Heart left ventricle (tissue), 16 donors: ENCODE measurements at regions not wholly inside any gene's neighbourhood (a gene's known extent, or its start where the extent isn't known, plus 50 kb on each side); places are given as distances from the start of the nearest gene placed in this dataset.
A peak's percentile ranks its signal among the peaks of the same experiment; 100 is the strongest.

ENCODE experiments used
- ATAC-seq, 4 donors: fragments of 200-7000 bp; cut with Tn5 transposase; one replicate each; pipeline ENCODE4 v1.9.1; 2020 to 2022; ENCODE audit warnings: moderate library complexity in 4 of 4, mild to moderate bottlenecking in 3 of 4, moderate number of reproducible peaks in 1 of 4
- DNase-seq, 5 donors: peaks; one replicate each; pipeline ENCODE4 v3.0.0-alpha.2; 2020
- H3K27ac ChIP-seq, 12 donors: fragments of 200-600 bp; sonication (generic) in 4 of 12; one replicate each; pipeline versions ENCODE4 v1.5.0 to v1.8.0; 2016 to 2022; ENCODE audit warnings: mild to moderate bottlenecking in 2 of 12
- H3K27me3 ChIP-seq, 9 donors: fragments of 200-600 bp; sonication (generic) in 2 of 9; one replicate each; pipeline versions ENCODE4 v1.5.1 to v1.8.0; 2016 to 2022; ENCODE audit warnings: mild to moderate bottlenecking in 3 of 9
- H3K36me3 ChIP-seq, 9 donors: fragments of 200-600 bp; sonication (generic) in 2 of 9; one replicate each; pipeline versions ENCODE4 v1.5.0 to v1.8.0; 2018 to 2022; ENCODE audit warnings: mild to moderate bottlenecking in 2 of 9
- H3K4me1 ChIP-seq, 12 donors: fragments of 200-600 bp; sonication (generic) in 4 of 12; one replicate each; pipeline versions ENCODE4 v1.5.0 to v1.8.0; 2016 to 2022; ENCODE audit warnings: mild to moderate bottlenecking in 3 of 12
- H3K4me3 ChIP-seq, 12 donors: fragments of 200-600 bp; sonication (generic) in 4 of 12; one replicate each; pipeline versions ENCODE4 v1.5.0 to v1.8.0; 2017 to 2022; ENCODE audit warnings: mild to moderate bottlenecking in 9 of 12, moderate library complexity in 4 of 12
- H3K9me3 ChIP-seq, 12 donors: fragments of 200-600 bp; sonication (generic) in 4 of 12; one replicate each; pipeline versions ENCODE4 v1.5.0 to v1.8.0; 2016 to 2022; ENCODE audit warnings: mild to moderate bottlenecking in 1 of 12
- CTCF ChIP-seq, 12 donors: fragments of 200-600 bp; sonication (generic) in 4 of 12; IDR thresholded peaks; one replicate each; pipeline versions ENCODE4 v1.5.0 to v1.8.0; 2018 to 2022; ENCODE audit warnings: antibody characterized with exemption in 12 of 12, mild to moderate bottlenecking in 5 of 12
- POLR2A ChIP-seq, 2 donors: fragments of 450-650 bp; IDR thresholded peaks; one replicate each; pipeline ENCODE4 v1.6.1; 2017; ENCODE audit warnings: antibody characterized with exemption in 2 of 2, mild to moderate bottlenecking in 2 of 2, moderate library complexity in 2 of 2
- WGBS, 4 donors: extraction: QIAGEN DNeasy Blood & Tissue Kit in 2 of 4; methylation state at CpG; one replicate each; pipeline versions ENCODE4 v1.1.5 to v1.1.7; 2013 to 2018; 5-methylcytosine and 5-hydroxymethylcytosine counted together
- intact Hi-C, 10 donors: fragments of 100-400 bp; cut with DNase I; formaldehyde crosslinking; loops; one replicate each; pipeline versions ENCODE4 v1.11.1 to v1.14.2; 2022
- donor health status: ischemic (EF 13 %, LVEDD 7.1; RV severe dilation, severe dysfunction).
- donor health status: healthy with polysubstance abuse.
- donor health status: DM: no; HTN: yes; CAD: no.
- donor health status: DM: no; HTN: no; CAD: no.
- donor health status: ischemic (EF 25% LVEDD 6.9; RV normal size, moderate dysfunction).
- donor health status: ischemic (EF 25% LVEDD 5.7; RV mildly dilated, moderate dysfunction).
- donor health status: healthy.
- donor health status: DM: yes; HTN: yes; CAD: no.
- donor health status: ischemic (EF 35%, LVEDD 5.7; RV mildly dilated, moderate dysfunction).
- donor health status: nonischemic (EF 11% LVEDD 7.7; RV severe dilation, severe dysfunction).
- donor health status: DM: yes; HTN: yes; CAD: no.
- donor health status: PGD.
- donor health status: ischemic (EF 29% LVEDD 5.4; RV normal size, mild dysfunction).
- donor health status: nonischemic (EF 23%, LVEDD 6.1; RV moderate dilation, normal function).

GRCh38 chr1:198902655-198903054 lies 263.8 kb downstream of the PTPRC start:
- Histone ChIP-seq H3K4me3 (no peak overlapping the region), H3K9me3 (no peaks in the 10 kb centered on the region), H3K36me3 (peaks cover 0 to 24% (median 14%) of the 10 kb centered on the region in 9 donors), H3K27me3 (no peaks in the 10 kb centered on the region), H3K27ac (peak overlapping the region in 2 of 12 donors; percentile 4), H3K4me1 (peaks cover 0 to 50% (median 23%) of the 10 kb centered on the region in 12 donors)
- DNase-seq = peak in 2 of 5 donors; percentile 22 to 25
- intact Hi-C loops = no loop called here
- 73 to 77% (median 74%) methylated on average over 5 of the region's 5 CpGs for WGBS, 4 donors
- TF ChIP-seq CTCF (IDR thresholded peaks at IDR 0.05) (no peak), POLR2A (IDR thresholded peaks at IDR 0.05) (no peak)
- ATAC-seq = peak in 3 of 4 donors; percentile 26 to 70 (median 65)

- Histone ChIP-seq H3K27ac (peak overlapping the region in 5 of 12 donors; percentile 4 to 73 (median 16)), H3K9me3 (no peaks in the 10 kb centered on the region), H3K36me3 (peaks cover 0 to 24% (median 14%) of the 10 kb centered on the region in 9 donors), H3K4me1 (peaks cover 0 to 52% (median 23%) of the 10 kb centered on the region in 12 donors), H3K27me3 (no peaks in the 10 kb centered on the region), H3K4me3 (no peak overlapping the region)
- peak in 1 of 5 donors; percentile 19 for DNase-seq
- TF ChIP-seq POLR2A (IDR thresholded peaks at IDR 0.05) (no peak), CTCF (IDR thresholded peaks at IDR 0.05) (no peak)
- intact Hi-C loops = no loop called here
- WGBS, 4 donors = 59 to 67% (median 63%) methylated on average over 3 of the region's 3 CpGs
- ATAC-seq = peak in 1 of 4 donors; percentile 43
Observed at GRCh38 chr1:198903203-198903602, 264.4 kb downstream of the PTPRC start.

GRCh38 chr1:198903621-198904020 lies 264.8 kb downstream of the PTPRC start:
- ATAC-seq (no peak), DNase-seq (no peak)
- intact Hi-C loops = no loop called here

GRCh38 chr1:198904321-198904720 lies 265.5 kb downstream of the PTPRC start:
- 53 to 57% (median 55%) methylated on average over 2 of the region's 2 CpGs for WGBS, 4 donors
- H3K9me3 ChIP-seq = no peaks in the 10 kb centered on the region
- TF ChIP-seq CTCF (IDR thresholded peaks at IDR 0.05) (no peak), POLR2A (IDR thresholded peaks at IDR 0.05) (no peak)
- peaks cover 0 to 52% (median 23%) of the 10 kb centered on the region in 12 donors for H3K4me1 ChIP-seq
- peak overlapping the region in 7 of 12 donors; percentile 3 to 73 (median 19) for H3K27ac ChIP-seq
- no peak for DNase-seq
- H3K36me3 ChIP-seq = peaks cover 0 to 13% (median 9%) of the 10 kb centered on the region in 9 donors
- intact Hi-C loops = no loop called here
- no peak overlapping the region for H3K4me3 ChIP-seq
- no peak for ATAC-seq
- H3K27me3 ChIP-seq = no peaks in the 10 kb centered on the region

More at GRCh38 chr1:198903621-198904020, 264.8 kb downstream of the PTPRC start:
- WGBS, 4 donors = 57 to 65% (median 61%) methylated on average over 3 of the region's 3 CpGs
- no peak overlapping the region for H3K4me3 ChIP-seq
- no peaks in the 10 kb centered on the region for H3K9me3 ChIP-seq
- TF ChIP-seq CTCF (IDR thresholded peaks at IDR 0.05) = no peak
- TF ChIP-seq POLR2A (IDR thresholded peaks at IDR 0.05) = no peak
- H3K36me3 ChIP-seq = peaks cover 0 to 20% (median 14%) of the 10 kb centered on the region in 9 donors
- H3K27me3 ChIP-seq = no peaks in the 10 kb centered on the region
- peak overlapping the region in 6 of 12 donors; percentile 3 to 73 (median 28) for H3K27ac ChIP-seq
- H3K4me1 ChIP-seq = peaks cover 0 to 52% (median 23%) of the 10 kb centered on the region in 12 donors
